C4-2B (cell line): ENCODE measurements at regions not wholly inside any gene's neighbourhood (a gene's known extent, or its start where the extent isn't known, plus 50 kb on each side); places are given as distances from the start of the nearest gene placed in this dataset.

Experiments used
- H3K27ac ChIP-seq: fragments of 450-650 bp; 2 replicates; pipeline ENCODE4 v1.5.1; 2017
- ZFX ChIP-seq: fragments of 450-650 bp; IDR thresholded peaks from 2 replicates; pipeline ENCODE4 v1.6.1; 2017
- TF ChIP-seq, protein P1 (sequence below): fragments of 450-650 bp; conservative IDR thresholded peaks from 2 replicates; pipeline ENCODE4 v1.5.1; 2017; ENCODE audit warnings: mild to moderate bottlenecking

DNA sequence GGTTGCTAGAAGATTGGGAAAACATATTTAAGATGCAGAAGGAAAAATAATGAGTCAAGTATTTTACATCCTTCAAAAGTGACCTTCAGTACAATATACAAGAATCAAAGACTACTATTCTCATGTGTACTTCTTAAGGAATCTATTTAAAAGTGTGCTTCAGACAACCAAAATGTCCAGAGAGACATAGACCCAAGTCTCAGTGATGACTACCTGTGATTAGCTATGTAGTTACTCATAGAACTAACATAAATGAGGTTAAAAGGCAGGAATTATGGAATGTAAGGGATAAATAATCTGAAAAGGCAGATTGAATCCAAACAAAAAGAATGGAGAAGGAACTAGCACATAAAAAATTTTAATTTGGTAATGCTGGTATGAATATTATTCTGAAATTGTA is 634.7 kb upstream of the FAM241A start:
- no peak for TF ChIP-seq ZFX
- TF ChIP-seq, protein P1, sequence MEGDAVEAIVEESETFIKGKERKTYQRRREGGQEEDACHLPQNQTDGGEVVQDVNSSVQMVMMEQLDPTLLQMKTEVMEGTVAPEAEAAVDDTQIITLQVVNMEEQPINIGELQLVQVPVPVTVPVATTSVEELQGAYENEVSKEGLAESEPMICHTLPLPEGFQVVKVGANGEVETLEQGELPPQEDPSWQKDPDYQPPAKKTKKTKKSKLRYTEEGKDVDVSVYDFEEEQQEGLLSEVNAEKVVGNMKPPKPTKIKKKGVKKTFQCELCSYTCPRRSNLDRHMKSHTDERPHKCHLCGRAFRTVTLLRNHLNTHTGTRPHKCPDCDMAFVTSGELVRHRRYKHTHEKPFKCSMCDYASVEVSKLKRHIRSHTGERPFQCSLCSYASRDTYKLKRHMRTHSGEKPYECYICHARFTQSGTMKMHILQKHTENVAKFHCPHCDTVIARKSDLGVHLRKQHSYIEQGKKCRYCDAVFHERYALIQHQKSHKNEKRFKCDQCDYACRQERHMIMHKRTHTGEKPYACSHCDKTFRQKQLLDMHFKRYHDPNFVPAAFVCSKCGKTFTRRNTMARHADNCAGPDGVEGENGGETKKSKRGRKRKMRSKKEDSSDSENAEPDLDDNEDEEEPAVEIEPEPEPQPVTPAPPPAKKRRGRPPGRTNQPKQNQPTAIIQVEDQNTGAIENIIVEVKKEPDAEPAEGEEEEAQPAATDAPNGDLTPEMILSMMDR, result no peak
- H3K27ac ChIP-seq, result no peak overlapping the region

DNA sequence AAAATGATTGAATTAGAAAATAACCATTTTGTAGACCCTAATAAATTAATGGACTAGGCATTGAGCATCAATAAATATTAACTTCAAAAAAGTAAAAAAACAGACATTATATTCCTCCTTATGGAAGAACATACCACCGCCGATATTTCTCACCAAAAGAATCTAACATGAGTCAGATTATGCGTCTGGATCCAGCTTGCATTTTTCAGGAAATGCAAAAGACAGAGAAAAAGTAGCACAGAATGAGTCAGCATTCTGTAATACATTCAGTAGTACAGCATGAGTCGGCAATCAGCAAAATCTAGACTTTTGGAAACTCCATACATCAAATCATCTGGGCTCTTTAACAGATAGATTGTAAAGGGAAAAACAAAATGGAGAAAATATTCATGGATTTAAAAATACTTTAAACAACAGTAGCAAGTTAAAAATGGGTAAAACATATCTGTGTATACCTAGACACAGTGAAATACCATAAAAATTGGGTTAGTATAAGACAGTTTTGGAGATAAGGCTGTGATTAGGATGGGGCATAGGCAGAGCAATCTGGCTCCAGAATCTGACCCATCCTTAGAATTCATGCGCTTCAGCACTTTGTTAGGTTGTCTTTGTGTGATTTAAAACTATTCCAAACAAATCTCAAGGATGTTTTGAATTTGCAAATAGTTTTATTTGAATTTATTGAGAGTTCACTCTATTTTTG is 633.0 kb upstream of the FAM241A start:
- H3K27ac ChIP-seq, result no peak overlapping the region
- no peak for TF ChIP-seq ZFX
- TF ChIP-seq, protein P1, result no peak

DNA sequence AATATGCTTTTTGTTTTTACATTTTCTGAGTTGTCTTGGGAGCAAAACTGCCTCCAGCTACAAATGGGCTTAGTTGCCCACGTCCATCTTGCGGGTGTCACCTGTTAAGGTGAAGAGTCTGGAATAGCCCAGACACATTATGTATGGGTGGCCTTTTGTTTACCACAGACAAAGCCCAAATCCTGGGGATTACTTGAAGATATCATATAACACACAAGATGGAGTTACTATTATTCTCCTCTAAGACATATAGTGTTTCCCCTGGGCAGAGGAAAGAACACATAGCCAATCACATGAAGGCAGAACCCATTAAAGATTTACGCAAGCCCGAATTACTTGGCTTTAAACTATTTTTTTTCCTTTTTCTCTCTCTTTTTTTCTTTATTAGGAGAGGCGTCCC is 625.6 kb upstream of the FAM241A start:
- no peak overlapping the region for H3K27ac ChIP-seq
- TF ChIP-seq, protein P1, result no peak
- TF ChIP-seq ZFX, result no peak

DNA sequence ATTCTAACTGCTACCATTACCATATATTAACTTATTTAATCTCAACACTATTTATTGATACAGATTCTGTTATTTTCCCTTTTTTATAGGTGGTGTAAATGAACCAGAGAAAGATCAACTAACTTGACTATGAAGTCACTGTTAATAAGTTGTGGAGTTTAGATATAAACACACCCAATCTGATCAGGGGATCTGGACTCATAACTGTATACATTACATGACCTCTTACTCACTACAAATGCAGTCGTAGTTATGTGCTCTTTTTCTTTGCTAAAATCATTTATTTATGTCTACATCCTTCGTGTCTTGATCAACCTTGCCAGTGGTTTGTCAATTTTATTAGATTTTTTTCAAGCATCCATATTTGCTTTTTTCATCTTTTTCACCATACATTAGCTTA is 614.8 kb upstream of the FAM241A start:
- TF ChIP-seq ZFX, result no peak
- TF ChIP-seq, protein P1, result no peak
- no peak overlapping the region for H3K27ac ChIP-seq

DNA sequence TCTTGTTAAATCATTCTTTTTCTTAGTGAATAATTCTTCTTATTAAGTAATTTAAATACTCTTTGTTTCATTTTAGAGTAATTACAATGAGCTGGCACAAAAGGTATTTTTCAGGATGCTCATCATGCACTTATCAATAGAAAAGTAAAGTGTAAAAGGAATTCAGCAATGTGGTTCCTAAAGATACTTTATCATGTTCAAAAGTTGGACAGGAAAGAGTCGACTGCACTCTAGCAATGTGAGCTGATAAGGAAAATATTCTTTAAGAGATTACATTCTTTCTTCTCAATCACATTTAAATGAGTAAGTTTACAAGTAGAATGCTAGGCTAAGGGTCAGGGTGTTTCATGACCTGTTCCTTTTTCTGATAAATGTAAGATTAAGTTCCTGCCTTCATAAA is 609.5 kb upstream of the FAM241A start:
- no peak overlapping the region for H3K27ac ChIP-seq
- no peak for TF ChIP-seq ZFX
- TF ChIP-seq, protein P1, result no peak

DNA sequence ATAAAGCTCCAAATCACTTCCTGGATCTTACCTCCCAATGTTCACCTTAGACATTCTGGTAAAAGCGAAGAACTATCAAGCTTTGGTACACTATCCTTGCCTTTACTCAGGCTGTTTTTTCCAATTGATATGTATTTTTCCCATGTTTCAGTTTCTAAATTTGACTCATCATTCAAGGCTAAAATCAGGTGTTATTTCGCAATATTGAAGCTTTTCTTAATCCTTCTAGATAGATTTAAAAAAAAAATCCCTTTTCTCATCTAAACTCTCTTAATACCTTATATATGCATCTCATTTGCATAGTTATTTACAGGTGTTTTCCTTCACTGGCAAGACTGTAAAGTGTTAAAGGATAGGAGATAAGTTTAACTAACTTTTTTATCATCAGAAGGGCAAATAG is 608.1 kb upstream of the FAM241A start:
- no peak overlapping the region for H3K27ac ChIP-seq
- TF ChIP-seq ZFX, result no peak
- TF ChIP-seq, protein P1, result no peak

DNA sequence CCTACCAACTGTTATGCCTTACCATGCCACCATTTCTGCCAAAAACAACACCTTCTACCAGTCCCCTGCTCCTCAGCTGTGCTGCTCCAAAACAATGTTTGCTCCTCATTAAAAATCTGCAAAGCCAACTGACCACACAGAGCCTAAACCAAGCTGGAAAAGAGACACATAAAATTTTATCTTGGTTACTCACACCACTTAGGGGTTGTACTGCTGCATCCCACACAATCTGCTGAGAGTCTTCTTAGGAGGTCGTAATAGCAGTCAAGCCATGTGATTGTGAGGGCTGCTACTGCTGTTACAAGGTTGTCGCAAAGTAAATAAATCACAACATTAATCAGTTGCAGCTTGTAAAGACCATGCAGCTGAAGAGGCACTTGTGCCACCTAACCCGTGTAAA is 607.4 kb upstream of the FAM241A start:
- no peak for TF ChIP-seq ZFX
- TF ChIP-seq, protein P1, result no peak
- H3K27ac ChIP-seq, result no peak overlapping the region
